SHP77 treated with DMSO at 0.1 percent for 48 hours (cell line): ENCODE measurements at regions not wholly inside any gene's neighbourhood (a gene's known extent, or its start where the extent isn't known, plus 50 kb on each side); places are given as distances from the start of the nearest gene placed in this dataset.

Source experiments
- DNase-seq: peaks from one replicate; lab custom pipeline; 2025; lab: John Stamatoyannopoulos, UW

DNA sequence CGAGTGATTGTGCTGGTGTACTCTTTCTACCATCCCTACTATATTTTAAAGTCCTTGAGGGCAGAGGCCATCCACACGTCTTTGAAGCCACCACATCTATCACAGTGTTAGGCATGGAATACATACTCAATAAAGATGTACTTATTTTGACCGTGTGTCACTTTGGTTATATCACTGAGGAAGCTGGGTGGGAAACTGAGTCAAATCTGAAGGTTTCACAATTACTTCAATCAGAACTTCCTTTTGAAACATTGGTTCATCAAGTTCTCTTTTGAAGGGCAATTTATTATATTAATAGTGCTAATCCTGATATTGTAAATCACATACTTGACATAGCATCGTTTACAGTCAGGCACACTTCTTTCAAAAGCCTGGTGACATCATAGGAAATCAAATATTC lies 53.3 kb upstream of the ATP1B1 start:
- no peak for DNase-seq
